ENCODE measurements at regions not wholly inside any gene's neighbourhood (a gene's known extent, or its start where the extent isn't known, plus 50 kb on each side); places are given as distances from the start of the nearest gene placed in this dataset.

DNA sequence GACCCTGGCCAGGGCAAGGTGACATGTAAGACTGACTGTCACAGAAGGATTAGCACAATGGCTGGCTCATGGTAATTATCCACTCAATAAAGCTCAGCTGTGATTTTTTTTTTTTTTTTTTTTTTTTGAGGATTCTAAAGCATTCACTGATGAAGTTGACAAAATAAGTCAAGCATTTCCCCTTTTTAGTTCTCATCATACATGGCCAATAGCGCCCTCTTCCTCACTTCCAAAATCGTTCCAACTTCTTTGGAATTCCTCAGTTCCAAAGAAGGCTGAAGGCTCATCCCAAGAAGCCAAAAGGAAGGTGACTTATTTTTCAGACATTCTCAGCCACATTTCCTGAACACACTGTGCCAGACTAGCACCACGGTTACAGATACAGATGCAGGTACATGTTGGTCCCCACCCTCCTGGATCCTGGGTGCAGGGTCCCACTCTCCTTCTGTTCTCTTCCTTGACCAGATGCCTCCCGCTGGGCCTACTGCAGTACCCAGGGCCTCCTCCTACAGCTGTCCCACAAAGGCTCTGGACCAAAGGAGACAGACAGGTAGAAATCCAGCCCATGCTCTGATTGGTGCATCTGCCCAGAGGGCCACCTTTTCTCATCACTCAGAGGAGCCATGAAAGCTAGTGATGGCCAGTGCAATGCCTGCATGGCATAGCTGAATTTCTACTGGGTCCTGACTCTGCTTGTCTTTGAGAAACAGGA is 202.6 kb downstream of the UACA start:
- Histone ChIP-seq H4K20me1 (ENCODE audit: insufficient read depth) (no peaks in the 10 kb centered on the region), H3K36me3 (ENCODE audit: control insufficient read depth in 1 of 2, insufficient read depth in 2 of 2, low read length in 2 of 2) (no peaks in the 10 kb centered on the region), H3K9ac (ENCODE audit: low read length) (no peak overlapping the region), H3K4me3 (replicated peaks in 1 of 2; ENCODE audit: low read depth in 1 of 2, low read length in 2 of 2) (no peak overlapping the region), H3K4me2 (ENCODE audit: low read length) (no peak overlapping the region), H2AFZ (ENCODE audit: low read depth, low read length, poor library complexity, severe bottlenecking) (no peak overlapping the region), H3K27ac (ENCODE audit: low read depth, low read length) (no peak overlapping the region), H3K9me3 (ENCODE audit: control insufficient read depth in 1 of 2, insufficient read depth in 1 of 2, low read depth in 1 of 2, low read length in 2 of 2) (no peaks in the 10 kb centered on the region), H3K4me1 (ENCODE audit: control insufficient read depth in 1 of 2, insufficient read depth in 2 of 2, low read length in 2 of 2) (no peaks in the 10 kb centered on the region), H3K27me3 (ENCODE audit: insufficient read depth, low read length) (peaks cover 4% of the 10 kb centered on the region; the same call in 1 of the 2 replicates), H3K79me2 (ENCODE audit: insufficient read depth, low read length) (no peaks in the 10 kb centered on the region), H3K9me2 (ENCODE audit: insufficient read depth) (no peaks in the 10 kb centered on the region)
- DNase-seq (ENCODE audit: low read depth, low spot score) (no peak), ATAC-seq (no peak)
- ChIA-PET RAD21 (ENCODE audit: low non-redundant PET in 1 of 2, low total read pairs in 2 of 2, uncharacterized antibody in 2 of 2, unreplicated experiment in 2 of 2) (no interaction called here), CTCF (no interaction called here), POLR2A (no interaction called here)
- BruUV-seq (replicated peaks), result no TSS peak
- TF ChIP-seq ELF1 (IDR thresholded peaks at IDR 0.05; ENCODE audit: borderline replicate concordance, low read depth) (no peak), JUND (IDR thresholded peaks at IDR 0.05) (no peak), RAD21 (IDR thresholded peaks at IDR 0.05; ENCODE audit: low read depth) (peak; percentile 32; the same call in 1 of the 2 replicates), EZH2 (IDR thresholded peaks at IDR 0.05) (no peak)
- TF ChIP-seq, protein P1, sequence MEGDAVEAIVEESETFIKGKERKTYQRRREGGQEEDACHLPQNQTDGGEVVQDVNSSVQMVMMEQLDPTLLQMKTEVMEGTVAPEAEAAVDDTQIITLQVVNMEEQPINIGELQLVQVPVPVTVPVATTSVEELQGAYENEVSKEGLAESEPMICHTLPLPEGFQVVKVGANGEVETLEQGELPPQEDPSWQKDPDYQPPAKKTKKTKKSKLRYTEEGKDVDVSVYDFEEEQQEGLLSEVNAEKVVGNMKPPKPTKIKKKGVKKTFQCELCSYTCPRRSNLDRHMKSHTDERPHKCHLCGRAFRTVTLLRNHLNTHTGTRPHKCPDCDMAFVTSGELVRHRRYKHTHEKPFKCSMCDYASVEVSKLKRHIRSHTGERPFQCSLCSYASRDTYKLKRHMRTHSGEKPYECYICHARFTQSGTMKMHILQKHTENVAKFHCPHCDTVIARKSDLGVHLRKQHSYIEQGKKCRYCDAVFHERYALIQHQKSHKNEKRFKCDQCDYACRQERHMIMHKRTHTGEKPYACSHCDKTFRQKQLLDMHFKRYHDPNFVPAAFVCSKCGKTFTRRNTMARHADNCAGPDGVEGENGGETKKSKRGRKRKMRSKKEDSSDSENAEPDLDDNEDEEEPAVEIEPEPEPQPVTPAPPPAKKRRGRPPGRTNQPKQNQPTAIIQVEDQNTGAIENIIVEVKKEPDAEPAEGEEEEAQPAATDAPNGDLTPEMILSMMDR (IDR thresholded peaks at IDR 0.05 in 2 of 3, conservative IDR thresholded peaks at IDR 0.05 in 1 of 3; ENCODE audit: borderline replicate concordance in 1 of 3, insufficient read depth in 1 of 3, low read depth in 2 of 3, low read length in 2 of 3), result 0 out of 6 replicates have a peak, but pooled peaks of 1 of the 3 experiments have one; percentile 11
- intact Hi-C loops (cut with micrococcal nuclease), result loop anchor here (10.0 kb wide), 1 partner anchor 164 kb away; no protein-coding TSS in a partner anchor
